ENCODE measurements at regions not wholly inside any gene's neighbourhood (a gene's known extent, or its start where the extent isn't known, plus 50 kb on each side); places are given as distances from the start of the nearest gene placed in this dataset.

DNA sequence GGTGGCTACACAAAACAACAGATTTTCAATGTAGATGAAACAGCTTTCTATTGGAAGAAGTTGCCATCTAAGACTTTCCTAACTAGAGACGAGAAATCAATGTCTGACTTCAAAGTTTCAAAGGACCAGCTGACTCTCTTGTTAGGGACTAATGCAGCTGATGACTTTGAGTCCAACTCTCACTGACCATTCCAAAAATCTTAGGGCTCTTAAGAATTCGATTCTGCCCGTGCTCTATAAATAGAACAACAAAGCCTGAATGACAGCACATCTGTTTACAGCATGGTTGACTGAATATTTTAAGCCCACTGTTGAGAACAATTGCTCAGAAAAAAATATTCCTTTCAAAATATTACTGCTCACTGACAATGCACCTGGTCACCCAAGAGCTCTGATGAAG is 202.4 kb upstream of the PRICKLE2 start (continued):
- TF ChIP-seq DMTF1 (CRISPR knock-in tag; IDR thresholded peaks at IDR 0.05) = no peak
- TF ChIP-seq ARHGAP35 (CRISPR knock-in tag; IDR thresholded peaks at IDR 0.05; ENCODE audit: borderline replicate concordance) = no peak
- no peak for TF ChIP-seq ZNF619 (CRISPR knock-in tag; IDR thresholded peaks at IDR 0.05)
- TF ChIP-seq HMGXB4 (CRISPR knock-in tag; IDR thresholded peaks at IDR 0.05; ENCODE audit: borderline replicate concordance in 1 of 2, low read depth in 1 of 2) = no peak
- TF ChIP-seq ZBTB1 (CRISPR knock-in tag; IDR thresholded peaks at IDR 0.05; ENCODE audit: borderline replicate concordance) = no peak
- no peak for TF ChIP-seq SNAPC5 (CRISPR knock-in tag; IDR thresholded peaks at IDR 0.05; ENCODE audit: borderline replicate concordance)

GRCh38 chr3:64426551-64426950 is 201.3 kb upstream of the PRICKLE2 start:
- Histone ChIP-seq H4K20me1 (ENCODE audit: insufficient read depth, low read length) (no peaks in the 10 kb centered on the region), H3K9me3 (ENCODE audit: low read length) (no peaks in the 10 kb centered on the region), H3K27ac (ENCODE audit: extremely low read length, insufficient read depth, low read length) (no peak overlapping the region), H3K9ac (ENCODE audit: insufficient read depth, low read depth, low read length) (no peak overlapping the region), H3K4me2 (ENCODE audit: low read depth, low read length) (no peak overlapping the region), H3K27me3 (ENCODE audit: control insufficient read depth in 1 of 2, insufficient read depth in 2 of 2, low read length in 2 of 2) (no peaks in the 10 kb centered on the region), H3K36me3 (replicated peaks in 1 of 2; ENCODE audit: control insufficient read depth in 1 of 2, insufficient read depth in 2 of 2, low read length in 2 of 2) (no peaks in the 10 kb centered on the region), H3K4me1 (ENCODE audit: insufficient read depth, low read length) (no peaks in the 10 kb centered on the region), H3K79me2 (ENCODE audit: insufficient read depth, low read length) (no peaks in the 10 kb centered on the region), H3K4me3 (replicated peaks in 1 of 3; ENCODE audit: insufficient read depth in 1 of 3, low read depth in 2 of 3, low read length in 3 of 3) (no peak overlapping the region), H2AFZ (ENCODE audit: low read length) (no peak overlapping the region)
- 27% methylated on average over 3 of the region's 3 CpGs for WGBS (ENCODE audit: low lambda C conversion rate)
- in situ Hi-C loops (cut with HindIII; ENCODE audit: extremely low pct_ligation_motif_present, low pct_unique_long_range_greater_than_20kb) (no loop called here), intact Hi-C loops (cut with micrococcal nuclease; ENCODE audit: unreplicated experiment) (no loop called here)
- FAIRE-seq (no peak), ATAC-seq (no peak), DNase-seq (ENCODE audit: low spot score) (no peak)
- ChIA-PET POLR2A (no interaction called here), CTCF (ENCODE audit: low intra/inter-chr PET ratio, low total read pairs) (no interaction called here)
- BruUV-seq (replicated peaks) = no TSS peak
- TF ChIP-seq ZNF547 (CRISPR knock-in tag; IDR thresholded peaks at IDR 0.05) (no peak), ZNF878 (CRISPR knock-in tag; IDR thresholded peaks at IDR 0.05) (no peak)
- TF ChIP-seq, protein P1, sequence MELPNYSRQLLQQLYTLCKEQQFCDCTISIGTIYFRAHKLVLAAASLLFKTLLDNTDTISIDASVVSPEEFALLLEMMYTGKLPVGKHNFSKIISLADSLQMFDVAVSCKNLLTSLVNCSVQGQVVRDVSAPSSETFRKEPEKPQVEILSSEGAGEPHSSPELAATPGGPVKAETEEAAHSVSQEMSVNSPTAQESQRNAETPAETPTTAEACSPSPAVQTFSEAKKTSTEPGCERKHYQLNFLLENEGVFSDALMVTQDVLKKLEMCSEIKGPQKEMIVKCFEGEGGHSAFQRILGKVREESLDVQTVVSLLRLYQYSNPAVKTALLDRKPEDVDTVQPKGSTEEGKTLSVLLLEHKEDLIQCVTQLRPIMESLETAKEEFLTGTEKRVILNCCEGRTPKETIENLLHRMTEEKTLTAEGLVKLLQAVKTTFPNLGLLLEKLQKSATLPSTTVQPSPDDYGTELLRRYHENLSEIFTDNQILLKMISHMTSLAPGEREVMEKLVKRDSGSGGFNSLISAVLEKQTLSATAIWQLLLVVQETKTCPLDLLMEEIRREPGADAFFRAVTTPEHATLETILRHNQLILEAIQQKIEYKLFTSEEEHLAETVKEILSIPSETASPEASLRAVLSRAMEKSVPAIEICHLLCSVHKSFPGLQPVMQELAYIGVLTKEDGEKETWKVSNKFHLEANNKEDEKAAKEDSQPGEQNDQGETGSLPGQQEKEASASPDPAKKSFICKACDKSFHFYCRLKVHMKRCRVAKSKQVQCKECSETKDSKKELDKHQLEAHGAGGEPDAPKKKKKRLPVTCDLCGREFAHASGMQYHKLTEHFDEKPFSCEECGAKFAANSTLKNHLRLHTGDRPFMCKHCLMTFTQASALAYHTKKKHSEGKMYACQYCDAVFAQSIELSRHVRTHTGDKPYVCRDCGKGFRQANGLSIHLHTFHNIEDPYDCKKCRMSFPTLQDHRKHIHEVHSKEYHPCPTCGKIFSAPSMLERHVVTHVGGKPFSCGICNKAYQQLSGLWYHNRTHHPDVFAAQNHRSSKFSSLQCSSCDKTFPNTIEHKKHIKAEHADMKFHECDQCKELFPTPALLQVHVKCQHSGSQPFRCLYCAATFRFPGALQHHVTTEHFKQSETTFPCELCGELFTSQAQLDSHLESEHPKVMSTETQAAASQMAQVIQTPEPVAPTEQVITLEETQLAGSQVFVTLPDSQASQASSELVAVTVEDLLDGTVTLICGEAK (IDR thresholded peaks at IDR 0.05) = no peak
- TF ChIP-seq, protein P1 (CRISPR knock-in tag; IDR thresholded peaks at IDR 0.05) = no peak

All from HepG2 (cell line).